ENCODE measurements at regions not wholly inside any gene's neighbourhood (a gene's known extent, or its start where the extent isn't known, plus 50 kb on each side); places are given as distances from the start of the nearest gene placed in this dataset.

DNA sequence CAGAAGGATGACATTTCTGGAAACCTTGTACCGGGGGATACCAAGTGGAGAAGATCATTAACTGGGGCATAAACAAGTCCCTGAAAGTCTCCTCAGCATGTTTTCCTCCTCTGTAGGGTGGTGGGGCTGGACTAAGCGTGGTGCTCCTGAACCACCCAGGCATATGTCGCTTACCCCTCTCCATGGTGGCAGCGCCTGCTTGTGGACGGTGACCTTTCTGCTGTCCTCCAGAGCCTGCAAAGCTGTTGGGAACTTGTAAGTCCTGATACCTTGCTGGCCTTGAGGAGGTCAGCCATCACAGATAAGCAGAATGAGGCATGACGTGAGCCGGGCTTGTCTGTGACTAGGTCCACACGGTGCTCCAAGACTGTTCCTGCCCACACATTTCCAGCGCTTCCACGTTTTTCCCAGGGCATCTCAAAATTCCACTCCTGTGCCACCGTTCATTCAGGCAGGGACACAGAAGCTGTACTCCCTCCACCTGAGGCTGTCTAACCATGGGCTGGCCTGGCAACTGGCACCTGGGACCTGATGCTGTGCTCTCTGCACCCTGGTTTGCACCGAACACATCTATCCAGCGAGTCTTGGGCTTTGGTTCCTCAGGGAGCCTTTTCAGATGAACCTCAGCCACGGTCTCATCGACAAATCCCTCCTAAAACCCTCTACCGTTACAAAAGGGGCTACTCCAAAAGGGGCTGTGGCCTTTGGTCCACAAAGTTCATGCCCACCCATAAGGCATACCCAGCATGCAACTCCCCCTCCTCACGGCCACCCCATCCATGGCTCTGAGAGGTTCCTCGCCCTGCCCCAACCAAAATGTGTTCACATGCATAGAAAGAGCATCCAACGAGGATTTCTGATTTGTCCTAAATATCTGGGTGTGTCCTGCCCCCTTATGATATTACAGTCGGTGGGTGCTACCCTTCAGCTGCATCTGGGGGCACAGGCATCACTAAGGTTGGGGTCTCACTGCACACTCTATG lies 199.6 kb upstream of the DIO3 start:
- no peak for DNase-seq

DNA sequence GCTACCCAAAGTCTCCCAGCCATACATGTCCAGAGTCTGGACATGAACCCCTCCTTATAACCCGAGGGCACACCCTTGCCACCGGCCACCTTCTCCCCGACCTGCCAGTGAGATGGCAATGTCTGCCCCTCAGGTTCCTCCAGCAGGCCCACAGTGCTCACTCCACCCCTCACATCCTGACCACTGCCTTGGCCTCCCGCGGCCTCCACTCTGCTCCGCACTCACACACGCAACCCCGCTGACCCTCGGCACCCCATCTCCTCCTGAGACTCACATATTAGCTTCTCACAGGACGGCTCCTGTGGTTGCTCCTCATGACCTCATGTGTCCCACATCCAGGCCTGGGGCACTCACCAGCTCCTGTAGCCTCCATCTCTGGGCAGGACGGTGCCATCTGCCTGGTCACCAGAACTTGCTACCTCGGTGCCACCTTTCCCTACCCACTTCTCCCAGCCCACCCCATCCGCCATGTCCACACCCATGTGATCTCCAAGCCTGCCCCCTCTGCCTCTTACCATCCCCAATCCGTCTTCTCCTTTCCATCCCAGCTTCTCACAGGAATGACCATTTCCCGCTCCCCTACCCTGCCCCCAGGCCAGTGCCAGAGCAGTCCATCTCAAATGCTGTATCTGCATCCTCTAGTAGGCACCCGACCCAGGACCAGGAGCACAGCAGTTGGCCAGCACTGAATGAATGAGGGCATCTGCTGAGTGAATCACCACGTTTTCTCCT lies 198.6 kb upstream of the DIO3 start:
- no peak for DNase-seq

GRCh38 chr14:101363261-101363555 lies 198.1 kb upstream of the DIO3 start:
- DNase-seq, result no peak

- no peak for DNase-seq
Observed at GRCh38 chr14:101363880-101364391, 197.4 kb upstream of the DIO3 start.

DNA sequence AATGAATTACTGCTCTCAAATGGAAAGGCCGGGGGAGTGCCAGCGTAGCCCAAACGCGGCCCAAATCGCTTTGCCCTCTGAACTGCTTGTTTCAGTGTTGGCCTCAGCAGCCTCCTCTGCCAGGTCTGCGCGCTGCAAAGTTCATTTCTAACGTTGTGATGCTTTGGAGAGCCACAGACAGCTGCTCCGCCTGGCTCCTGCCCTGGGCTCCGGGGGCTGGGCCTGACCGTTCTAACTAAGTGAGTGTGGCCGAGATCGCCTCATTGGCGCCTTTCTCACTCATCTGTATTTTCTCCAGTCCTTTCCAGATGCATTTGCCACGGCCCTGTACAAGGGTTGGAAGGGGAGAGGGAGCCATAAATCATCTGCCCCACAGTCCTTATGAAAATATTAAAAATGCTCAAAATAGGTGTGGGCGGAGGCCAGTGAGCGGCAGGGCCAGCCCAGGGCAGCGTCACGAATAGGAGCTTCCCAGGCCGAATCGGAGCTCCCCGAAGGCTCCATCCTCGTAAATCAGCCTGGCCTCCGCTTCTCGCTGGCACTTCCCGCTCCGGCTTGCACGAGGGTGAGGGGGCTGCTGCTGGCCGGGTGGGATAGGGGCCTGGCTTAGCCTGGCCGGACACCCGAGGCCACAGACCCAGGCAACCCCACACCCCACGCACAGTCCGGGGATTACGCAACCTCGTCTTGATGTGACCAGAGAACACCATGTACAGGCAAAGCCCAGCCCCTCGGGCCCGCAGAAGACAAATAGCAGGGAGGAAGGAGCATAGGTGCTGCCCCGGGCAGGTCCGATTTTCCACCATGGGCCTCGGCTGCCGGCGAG lies 196.6 kb upstream of the DIO3 start:
- no peak for DNase-seq

- DNase-seq, result no peak
Observed at GRCh38 chr14:101365329-101366158, 195.8 kb upstream of the DIO3 start.

- DNase-seq, result no peak
Observed at GRCh38 chr14:101367421-101368261, 193.7 kb upstream of the DIO3 start.

DNA sequence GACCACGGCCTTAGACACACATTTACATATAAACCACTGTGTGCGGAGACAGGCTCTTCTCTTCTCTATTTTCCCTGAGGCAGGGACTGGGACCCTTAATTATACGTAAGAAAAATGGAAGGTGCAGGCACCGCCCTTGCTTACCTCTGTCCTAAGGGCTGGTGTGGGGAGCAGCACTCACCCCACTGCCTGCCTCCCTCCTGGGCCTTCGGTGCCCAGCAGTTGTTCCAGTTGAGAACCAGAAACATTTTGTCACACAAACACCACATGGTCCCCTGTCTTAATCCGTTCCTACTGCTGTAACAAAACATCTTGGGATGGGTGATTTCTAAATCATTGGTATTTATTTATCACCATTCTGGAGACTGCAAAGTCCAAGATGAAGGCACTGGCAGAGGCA lies 192.7 kb upstream of the DIO3 start:
- no peak for DNase-seq

DNA sequence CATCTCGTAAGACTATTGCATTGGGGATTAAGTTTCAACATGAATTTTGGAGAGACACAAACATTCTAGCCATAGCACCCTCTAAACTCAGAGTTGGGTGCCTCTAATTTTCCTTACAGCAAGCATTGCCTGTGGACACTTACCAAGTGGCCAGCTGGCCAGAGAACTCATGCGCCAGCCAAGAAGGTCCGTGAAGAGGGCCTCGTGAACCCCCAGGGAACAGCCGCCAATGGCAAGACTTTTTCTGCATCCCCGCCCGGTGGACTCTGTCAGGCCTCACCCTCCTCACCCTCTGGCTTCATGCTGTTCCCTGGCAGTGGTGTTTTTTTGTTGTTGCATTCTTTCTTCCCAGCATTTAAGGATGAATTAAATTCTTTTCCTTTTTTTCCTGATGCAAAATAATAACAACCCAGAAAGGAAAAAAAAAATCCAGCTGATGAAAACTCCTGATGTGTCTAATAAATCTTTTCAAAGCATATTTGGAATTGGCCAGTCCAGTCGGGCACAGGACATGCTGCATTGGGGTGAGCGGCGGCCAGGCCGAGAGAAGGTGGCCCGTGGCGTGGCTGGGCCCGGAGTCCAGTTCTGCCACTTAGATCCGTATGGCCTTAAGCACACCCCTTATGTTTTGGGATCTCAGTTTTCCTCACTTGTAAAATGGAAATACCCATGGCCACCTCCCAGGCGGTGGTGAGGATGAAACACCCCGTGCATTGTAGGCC lies 191.9 kb upstream of the DIO3 start:
- no peak for DNase-seq

DNA sequence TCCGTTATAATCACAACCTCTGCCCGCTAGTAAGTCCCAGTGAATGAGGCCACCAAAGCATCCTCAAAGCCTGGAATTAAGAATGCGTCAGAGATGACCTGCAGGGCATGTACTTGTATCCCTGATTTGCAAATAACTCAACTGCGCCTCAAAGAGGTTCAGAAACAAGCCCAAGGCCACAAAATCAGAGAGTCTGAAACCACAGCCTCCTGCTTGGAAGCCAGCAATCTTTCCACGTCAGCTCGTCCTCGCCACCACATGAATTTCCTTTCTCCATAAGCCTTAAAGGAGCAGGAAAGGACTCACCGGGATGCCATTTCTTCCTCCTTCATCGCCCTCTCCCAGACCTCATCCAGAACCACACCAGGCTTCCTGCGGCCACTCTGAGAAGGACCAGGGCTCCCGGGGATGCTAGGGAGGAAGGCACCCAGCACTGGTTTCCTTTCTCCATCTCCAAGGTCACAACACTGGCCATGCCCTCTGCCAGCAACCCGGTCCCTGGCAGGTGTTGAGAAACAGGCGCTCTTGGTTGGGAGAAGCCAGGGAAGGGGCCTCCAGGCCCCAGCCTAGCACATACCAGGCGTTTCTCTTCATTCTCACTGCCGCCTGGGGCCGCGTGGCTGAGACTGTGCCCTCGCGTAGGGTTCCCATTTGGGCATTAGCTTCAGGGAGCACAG lies 191.2 kb upstream of the DIO3 start:
- no peak for DNase-seq

GRCh38 chr14:101370593-101371569 lies 190.4 kb upstream of the DIO3 start:
- DNase-seq, result no peak

GRCh38 chr14:101371799-101372793 lies 189.2 kb upstream of the DIO3 start:
- DNase-seq, result no peak

DNA sequence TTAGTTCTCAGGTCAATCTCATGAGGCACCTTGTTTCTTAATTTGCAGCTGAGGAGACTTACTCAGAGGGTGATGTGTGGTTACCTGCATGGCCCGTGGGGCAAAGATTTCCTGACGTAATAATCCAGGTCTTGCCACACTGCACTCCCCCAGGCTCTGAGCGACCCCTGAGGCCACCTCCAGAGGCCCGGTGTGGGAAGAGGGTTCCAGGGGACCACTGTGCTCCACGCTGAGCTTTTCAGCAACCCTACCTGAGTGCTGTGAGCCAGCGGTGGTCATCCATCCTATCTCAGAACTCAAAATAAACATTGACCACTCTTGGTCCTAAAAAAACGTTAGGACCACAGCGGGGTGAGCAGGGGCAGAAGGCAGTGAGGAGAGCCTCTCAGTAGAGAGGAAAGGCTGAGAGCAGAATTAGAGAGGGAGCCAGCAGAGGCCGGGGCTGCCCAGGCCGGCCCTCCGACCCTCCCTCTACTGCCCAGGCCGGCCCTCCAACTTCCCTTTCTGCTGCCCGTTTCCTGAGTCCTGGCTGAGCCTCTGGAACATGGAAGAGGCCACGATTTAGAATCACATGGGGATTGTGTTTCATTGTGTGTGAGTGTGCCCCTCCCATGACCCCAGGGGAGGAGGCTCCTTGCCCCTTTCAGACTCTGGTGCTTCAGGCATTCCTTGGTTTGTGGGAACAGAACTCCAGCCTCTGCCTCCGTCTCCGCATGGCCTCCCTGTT lies 188.2 kb upstream of the DIO3 start:
- DNase-seq, result no peak

DNA sequence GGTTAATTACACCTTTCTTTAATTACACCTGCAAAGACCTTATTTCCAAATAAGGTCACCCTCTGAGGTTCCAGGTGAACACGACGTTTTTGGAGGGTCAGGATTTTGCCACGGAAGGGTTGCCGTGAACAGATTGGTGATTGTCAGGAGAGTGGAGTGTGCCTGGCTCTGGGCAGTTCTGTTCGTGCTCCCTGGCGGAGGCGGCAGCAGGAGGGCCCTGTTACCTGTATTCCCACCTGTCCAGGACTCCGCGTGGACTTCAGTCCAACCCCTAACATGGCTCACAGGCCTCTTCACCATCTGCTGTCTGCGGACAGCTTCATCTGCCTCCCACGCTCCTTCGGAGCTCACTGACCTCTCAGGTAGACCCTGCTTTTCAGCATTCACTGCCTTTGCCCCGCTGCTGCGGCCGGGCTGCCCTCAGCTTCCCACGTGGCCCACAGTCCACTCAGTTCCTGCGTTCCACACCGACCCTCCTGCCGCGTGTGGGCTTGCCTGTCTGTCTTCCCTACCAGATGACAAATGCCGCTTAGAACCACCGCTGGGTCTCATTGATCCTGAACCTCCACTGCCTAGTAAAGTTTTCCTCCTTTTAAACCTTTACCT lies 187.5 kb upstream of the DIO3 start:
- no peak for DNase-seq

- no peak for DNase-seq
Observed at GRCh38 chr14:101374373-101375338, 186.6 kb upstream of the DIO3 start.

Measured in central memory CD4-positive, alpha-beta T cell (primary cell).